NCI-H2107 treated with DMSO at 0.1 percent for 48 hours (cell line): ENCODE measurements at regions not wholly inside any gene's neighbourhood (a gene's known extent, or its start where the extent isn't known, plus 50 kb on each side); places are given as distances from the start of the nearest gene placed in this dataset.
"Not testable (repeated sequence)": the region's sequence is repeated elsewhere in the genome, so short reads cannot be mapped to it uniquely, and the experiment has no call there.

Experiments used
- DNase-seq: peaks from one replicate; lab custom pipeline; 2025; ENCODE audit not compliant: unreplicated experiment; lab: John Stamatoyannopoulos, UW

DNA sequence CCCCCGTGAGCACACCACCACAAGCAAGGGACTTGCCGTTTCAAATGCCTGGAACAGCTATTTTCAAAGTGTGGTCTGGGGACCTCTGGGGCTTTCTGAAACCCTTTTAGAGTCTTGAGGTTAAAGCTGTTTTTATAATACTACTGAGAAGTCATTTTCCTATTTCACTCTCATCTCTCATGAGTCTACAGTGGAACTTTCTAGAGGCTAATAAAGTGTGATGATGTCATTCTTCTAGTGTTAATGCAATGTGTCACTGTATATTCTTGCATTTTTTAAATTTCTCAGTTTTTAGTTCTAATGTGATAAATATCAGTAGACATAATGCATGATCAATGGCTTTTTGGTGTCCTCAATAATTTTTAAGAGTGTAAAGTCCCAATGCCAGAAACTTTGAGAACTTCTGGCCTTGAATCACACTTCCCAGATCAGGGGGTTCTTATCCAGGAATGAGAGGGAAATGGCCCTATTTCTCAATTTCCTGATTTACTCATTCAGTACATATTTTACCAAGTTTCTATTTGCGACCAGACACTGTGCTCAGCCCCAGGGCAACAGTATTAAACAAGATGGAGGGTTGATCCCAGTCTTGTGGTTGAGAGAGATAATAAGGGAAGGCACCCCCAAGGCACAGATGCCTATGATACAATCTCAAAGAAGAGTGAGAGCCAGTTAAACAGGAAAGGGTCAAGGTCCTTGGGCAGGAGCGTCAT lies 444.0 kb downstream of the HS3ST3B1 start:
- no peak for DNase-seq

DNA sequence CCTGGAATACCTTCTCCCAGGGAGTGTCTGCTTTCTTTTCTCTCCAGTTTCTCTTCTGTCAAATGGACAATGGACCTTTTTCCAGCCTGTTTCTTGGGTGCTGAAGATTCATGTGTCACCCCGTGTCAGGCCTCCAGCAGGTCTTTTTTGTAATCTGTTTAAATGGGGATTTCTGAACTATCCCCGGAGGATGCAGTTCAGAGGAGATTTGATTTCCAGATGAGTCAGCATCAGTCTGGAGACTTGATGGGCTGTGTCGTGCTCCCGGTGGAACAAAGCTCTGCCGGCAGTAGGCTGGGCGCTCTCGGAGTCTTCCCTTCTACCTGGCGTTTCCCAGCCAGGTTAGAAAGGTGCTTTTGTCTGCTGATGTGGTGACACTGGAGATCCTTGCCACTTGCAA lies 440.6 kb downstream of the HS3ST3B1 start:
- DNase-seq: no peak

- DNase-seq: no peak
These were observed 439.0 kb downstream of the HS3ST3B1 start for GRCh38 chr17:14739656-14740431.

- DNase-seq: no peak
These were observed 437.7 kb downstream of the HS3ST3B1 start for GRCh38 chr17:14738652-14738988.

- no peak for DNase-seq
These were observed 437.2 kb downstream of the HS3ST3B1 start for GRCh38 chr17:14737984-14738651.

GRCh38 chr17:14736631-14737030 lies 435.8 kb downstream of the HS3ST3B1 start:
- no peak for DNase-seq

GRCh38 chr17:14733376-14733775 lies 432.5 kb downstream of the HS3ST3B1 start:
- DNase-seq: no peak

DNA sequence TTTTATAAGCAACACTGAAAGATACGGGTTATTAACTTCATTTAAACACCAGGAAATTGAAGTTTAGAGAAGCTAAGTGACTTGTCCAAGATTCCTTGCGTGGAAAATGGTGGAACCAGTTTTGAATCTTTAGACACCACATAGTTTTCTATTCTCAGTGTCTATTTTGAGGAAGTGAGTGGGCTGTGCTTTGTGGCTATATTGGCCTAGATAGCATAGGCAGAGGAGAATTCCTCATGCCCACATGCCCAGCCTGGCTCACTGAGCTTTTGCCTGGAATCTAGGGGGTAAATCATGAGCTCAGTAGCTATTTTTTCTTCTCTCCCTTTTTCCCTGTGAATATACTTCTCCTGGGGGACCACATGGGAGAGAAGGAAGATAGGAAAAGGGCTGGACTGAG lies 431.3 kb downstream of the HS3ST3B1 start:
- DNase-seq: no peak

- no peak for DNase-seq
These were observed 430.7 kb downstream of the HS3ST3B1 start for GRCh38 chr17:14731591-14731990.

DNA sequence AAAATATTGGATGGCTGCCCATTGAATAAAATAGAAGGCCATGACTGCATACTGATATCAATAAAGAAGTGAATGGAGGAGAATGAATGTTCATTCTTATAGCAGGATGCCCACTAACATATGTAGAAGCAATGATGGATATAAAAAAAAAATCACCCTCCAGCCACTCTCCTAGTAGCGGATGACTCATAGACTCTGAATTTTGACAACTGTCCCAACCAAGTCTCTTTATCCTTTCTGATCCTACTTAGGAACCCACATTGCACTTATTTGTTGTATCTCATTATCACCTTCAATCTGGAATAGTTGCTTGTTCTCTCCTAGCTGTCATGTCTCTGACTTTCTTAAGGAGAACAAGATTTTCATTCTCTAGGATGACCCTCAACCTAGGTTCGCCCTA lies 429.9 kb downstream of the HS3ST3B1 start:
- DNase-seq: no peak

GRCh38 chr17:14725729-14726128 lies 424.8 kb downstream of the HS3ST3B1 start:
- DNase-seq: no peak

GRCh38 chr17:14724770-14725169 lies 423.9 kb downstream of the HS3ST3B1 start:
- DNase-seq: no peak

- not testable (repeated sequence) for DNase-seq
These were observed 422.5 kb downstream of the HS3ST3B1 start for GRCh38 chr17:14723349-14723748.

DNA sequence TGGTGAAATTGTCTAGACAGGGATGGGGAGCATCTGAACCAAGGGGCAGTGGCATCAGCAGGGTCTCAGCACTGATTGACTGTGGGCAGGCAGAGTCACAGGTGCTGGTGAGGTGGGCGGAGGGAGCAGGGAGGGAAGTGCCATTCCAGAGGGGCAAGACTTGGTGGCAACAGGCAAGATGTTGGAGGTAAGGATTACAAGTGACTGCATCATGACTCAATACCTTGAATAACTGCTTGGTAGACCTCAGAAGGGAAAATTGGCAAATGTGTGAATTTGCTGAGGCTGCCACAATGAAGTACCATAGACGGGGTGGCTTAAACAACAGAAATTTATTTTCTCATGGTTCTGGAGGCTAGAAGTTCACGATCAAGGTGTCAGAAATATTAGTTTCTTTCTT lies 419.1 kb downstream of the HS3ST3B1 start:
- no peak for DNase-seq

GRCh38 chr17:14717859-14718258 lies 417.0 kb downstream of the HS3ST3B1 start:
- DNase-seq: no peak

GRCh38 chr17:14715561-14715960 lies 414.7 kb downstream of the HS3ST3B1 start:
- DNase-seq: no peak

GRCh38 chr17:14712611-14713021 lies 411.7 kb downstream of the HS3ST3B1 start:
- DNase-seq: no peak

DNA sequence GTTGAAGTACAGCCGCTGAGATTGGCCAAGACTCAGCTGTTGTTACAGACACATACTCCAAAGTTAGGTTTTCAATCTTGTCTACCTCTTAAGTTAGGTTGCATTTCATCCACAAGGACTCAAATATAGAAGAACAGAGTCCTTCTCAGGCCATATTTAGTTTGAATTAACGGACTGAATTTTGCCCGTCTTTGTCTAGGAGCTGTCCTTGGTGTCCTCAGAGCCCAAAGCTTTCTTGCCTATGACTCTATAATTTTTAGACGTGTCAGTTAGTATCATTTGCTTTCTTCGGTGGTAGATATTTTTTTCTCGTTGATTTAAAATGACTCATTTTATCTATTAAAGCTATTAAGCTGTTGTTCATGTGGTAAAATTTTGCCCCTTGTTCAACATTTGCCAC lies 403.2 kb downstream of the HS3ST3B1 start:
- no peak for DNase-seq

- DNase-seq: no peak
These were observed 401.0 kb downstream of the HS3ST3B1 start for GRCh38 chr17:14701886-14702285.

DNA sequence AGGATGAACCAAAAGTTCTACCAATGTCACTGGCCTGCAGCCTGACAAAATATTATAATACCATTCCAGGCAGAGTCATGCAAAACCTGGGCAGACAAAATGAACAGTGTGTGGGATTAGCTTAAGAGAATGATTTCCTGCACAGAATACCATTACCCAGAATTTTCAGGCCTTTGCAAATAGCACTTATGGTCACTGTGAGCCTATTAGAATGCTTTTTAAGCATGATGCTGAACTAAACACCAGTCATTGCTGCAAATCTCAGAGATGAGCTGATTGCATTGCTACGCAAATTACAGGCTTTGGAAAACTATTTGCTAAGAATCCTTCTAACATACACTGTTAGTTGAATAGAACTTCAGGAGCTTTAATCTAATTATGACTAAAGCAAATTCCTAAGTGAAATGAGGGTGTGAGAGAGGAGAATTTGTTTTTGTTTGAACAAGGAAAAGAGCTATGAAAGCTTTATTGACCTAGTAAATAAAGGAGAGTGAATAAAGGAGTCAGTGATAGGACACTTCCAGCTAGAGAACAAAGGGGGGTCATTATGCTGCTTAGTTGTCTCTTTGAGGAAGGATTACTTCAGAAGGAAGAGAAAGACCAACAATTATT lies 398.8 kb downstream of the HS3ST3B1 start:
- no peak for DNase-seq

GRCh38 chr17:14693382-14693781 lies 392.5 kb downstream of the HS3ST3B1 start:
- DNase-seq: no peak

DNA sequence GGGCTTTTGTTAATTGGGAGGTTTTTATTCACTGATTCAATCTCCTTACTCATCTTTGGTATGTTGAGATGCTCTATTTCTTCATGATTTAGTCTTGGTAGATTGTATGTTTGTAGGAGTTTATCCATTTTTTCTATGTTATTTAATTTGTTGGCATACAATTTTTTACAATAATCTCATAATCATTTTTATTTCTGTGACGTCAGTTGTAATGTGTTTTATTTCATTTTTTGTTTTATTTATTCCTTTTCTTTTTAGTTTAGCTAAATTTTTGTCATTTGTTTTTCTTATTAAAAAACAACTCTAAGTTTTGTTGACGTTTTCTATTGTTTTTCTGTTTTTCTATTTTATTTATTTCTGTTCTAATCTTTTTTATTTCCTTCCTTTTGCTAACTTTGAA lies 389.8 kb downstream of the HS3ST3B1 start:
- no peak for DNase-seq
